ENCODE measurements at regions not wholly inside any gene's neighbourhood (a gene's known extent, or its start where the extent isn't known, plus 50 kb on each side); places are given as distances from the start of the nearest gene placed in this dataset.

DNA sequence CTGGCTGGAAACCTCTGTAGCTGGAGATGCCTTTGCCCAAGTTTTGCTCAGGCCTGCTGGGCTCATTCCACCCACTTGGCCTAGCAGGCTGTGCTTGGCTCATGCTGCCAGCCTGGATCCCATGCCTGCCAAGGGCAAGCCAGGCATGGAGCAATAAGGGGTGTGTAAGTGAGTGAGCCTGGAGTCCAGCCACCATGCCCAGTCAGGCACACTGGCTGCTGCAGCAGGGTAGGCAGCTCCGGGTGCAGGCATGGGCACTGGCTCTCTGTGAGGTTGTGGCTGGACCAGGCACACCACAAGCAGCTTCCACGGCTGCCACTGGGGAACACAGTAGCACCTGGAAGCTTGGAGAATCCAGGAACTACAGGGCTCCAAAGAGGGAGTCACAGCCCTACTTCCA, 147.7 kb upstream of the HS6ST1 start:
- TF ChIP-seq CTCF (IDR thresholded peaks at IDR 0.05; ENCODE audit: insufficient read depth, low read length, poor library complexity, severe bottlenecking) (no peak), EZH2phosphoT487 (conservative IDR thresholded peaks at IDR 0.05; ENCODE audit: low read length) (no peak)
